ENCODE measurements at regions not wholly inside any gene's neighbourhood (a gene's known extent, or its start where the extent isn't known, plus 50 kb on each side); places are given as distances from the start of the nearest gene placed in this dataset.

DNA sequence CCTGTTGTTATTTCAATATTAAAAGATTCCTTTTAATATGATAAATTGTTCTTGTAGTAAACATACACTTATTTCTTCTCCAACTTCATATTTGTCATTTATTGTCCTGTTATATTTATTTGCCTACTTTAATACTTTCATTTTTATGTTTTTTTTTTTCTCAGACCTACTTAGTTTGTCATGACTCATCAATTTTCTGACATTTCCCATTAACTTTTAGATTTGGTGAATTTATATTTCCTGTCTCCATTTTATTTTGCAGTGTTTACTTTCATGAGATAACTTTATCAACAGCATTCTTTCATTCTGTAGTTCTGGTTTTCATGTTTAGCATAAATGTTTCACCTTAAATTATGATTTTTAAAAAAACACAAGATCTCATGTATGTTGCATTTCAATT lies 788.7 kb downstream of the EFNA5 start:
- DNase-seq (ENCODE audit: low spot score) = no peak

DNA sequence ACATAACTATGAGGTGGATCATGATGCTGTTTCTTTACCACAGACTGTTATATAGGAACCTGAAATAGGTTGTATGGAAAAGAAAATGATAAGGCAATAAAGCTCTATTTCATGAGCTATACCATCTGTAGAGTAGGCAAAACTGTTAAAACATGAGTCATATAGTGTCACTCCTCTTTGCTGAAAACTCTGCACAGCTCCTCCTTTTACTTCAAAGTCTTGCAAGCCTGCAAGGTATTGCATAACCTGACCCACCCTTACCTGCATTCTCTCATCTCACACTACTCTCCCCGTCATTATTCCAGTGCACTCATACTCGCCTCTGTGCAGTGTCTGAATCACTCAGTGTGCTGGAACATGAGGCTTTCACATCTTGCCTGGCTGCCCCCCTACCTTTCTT lies 790.1 kb downstream of the EFNA5 start:
- no peak for DNase-seq (ENCODE audit: low spot score)

DNA sequence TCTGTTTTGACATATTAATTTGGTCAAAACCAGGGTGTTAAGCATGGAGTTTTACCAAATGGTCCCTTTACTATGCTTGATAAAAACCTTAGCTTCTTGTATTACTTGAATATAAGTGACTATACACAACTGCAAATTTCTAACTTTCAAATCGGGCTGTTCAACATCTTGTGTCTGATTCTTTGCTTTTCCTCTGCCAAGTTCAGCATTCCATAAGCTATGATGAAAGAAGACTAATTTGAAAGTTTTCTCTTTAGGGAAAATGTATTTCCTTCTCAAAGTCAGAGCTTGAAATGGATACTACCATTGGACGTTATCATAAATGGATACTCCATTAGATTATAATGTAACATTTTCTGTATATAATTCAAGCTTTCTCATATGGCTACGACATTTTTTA lies 792.9 kb downstream of the EFNA5 start:
- no peak for DNase-seq (ENCODE audit: low spot score)

- no peak for DNase-seq (ENCODE audit: low spot score)
Observed at GRCh38 chr5:106876665-106877194, 794.0 kb downstream of the EFNA5 start.

- no peak for DNase-seq (ENCODE audit: low spot score)
Observed at GRCh38 chr5:106876298-106876622, 794.5 kb downstream of the EFNA5 start.

DNA sequence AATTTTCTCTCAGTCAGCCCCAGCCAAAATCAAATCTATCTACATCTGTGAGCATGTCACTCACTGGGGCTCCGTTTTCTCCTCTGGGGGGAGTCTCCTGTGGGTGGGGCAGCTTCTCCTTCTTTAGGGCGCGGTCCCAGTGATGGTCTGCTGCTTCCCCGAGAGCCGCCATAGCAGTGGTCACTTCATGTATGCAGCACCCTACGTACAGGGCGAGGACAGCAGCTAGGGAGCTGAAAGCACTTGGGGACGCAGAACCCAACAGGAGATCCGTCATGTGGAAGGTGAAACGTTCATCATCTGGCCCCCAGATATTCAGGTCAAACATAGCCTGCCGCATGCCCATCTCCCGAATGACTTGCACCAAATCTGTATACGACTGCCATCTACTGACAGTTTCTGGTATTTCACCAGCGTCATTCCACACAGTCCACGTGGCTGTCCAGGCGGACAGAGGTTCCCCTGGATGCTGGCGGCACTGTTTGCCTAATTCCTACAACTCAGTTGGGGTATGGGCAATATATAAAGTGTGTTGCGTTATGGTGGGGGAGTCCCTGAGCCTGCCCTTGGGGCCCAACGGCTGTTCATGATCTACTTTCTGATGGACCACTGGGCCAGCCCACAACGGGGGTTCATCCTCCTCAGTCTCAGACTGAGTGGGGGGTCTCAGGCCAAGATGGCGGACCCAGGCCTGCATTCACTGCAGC lies 795.0 kb downstream of the EFNA5 start:
- peak; percentile 9 for DNase-seq (ENCODE audit: low spot score)

DNA sequence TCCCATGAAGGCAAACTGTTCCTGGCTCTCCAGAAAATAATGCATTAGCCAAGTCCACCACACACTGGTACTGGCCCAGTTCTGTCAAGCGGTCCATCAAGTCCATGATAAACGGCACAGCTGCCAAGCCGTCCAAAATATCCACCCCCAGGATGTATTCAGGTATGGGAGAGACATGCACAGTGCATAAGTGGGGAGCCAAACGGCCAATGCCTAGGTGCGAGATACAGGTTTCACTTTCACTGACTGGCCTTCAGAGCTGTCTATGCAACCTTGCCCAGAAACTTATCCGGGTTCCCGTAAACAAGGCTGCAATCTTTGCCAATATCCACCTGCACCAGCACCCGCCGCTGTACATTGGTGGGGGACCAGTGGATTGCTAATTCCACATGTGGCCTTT lies 795.8 kb downstream of the EFNA5 start:
- no peak for DNase-seq (ENCODE audit: low spot score)

DNA sequence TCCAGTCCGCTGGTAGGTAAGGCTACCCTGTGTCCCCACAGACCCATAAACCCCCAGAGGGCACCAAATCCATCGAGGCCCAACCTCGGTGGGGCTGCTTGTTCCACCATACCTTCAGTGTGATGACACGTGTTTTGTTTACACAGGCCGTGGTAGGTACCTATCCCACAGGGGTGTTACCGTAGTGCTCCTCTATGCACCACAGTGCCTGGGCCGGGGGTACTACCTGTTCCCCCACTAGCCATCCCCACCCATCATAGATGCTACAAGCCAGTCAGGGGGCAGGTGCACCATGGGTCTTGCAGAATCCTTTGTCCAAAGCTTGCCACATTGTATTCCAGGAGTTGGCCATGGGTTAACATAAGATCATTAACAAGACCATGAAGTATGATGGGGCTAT lies 796.2 kb downstream of the EFNA5 start:
- DNase-seq (ENCODE audit: low spot score) = no peak

- DNase-seq (ENCODE audit: low spot score) = no peak
Observed at GRCh38 chr5:106873568-106873967, 797.2 kb downstream of the EFNA5 start.

GRCh38 chr5:106865279-106865678 lies 805.5 kb downstream of the EFNA5 start:
- no peak for DNase-seq (ENCODE audit: low spot score)

- no peak for DNase-seq (ENCODE audit: low spot score)
Observed at GRCh38 chr5:106862450-106863193, 808.1 kb downstream of the EFNA5 start.

GRCh38 chr5:106860398-106861044 lies 810.2 kb downstream of the EFNA5 start:
- DNase-seq (ENCODE audit: low spot score) = no peak

GRCh38 chr5:106858616-106859015 lies 812.1 kb downstream of the EFNA5 start:
- no peak for DNase-seq (ENCODE audit: low spot score)

GRCh38 chr5:106854922-106855321 lies 815.8 kb downstream of the EFNA5 start:
- DNase-seq (ENCODE audit: low spot score) = no peak

- no peak for DNase-seq (ENCODE audit: low spot score)
Observed at GRCh38 chr5:106854105-106854687, 816.5 kb downstream of the EFNA5 start.

- DNase-seq (ENCODE audit: low spot score) = no peak
Observed at GRCh38 chr5:106853266-106853665, 817.5 kb downstream of the EFNA5 start.

- DNase-seq (ENCODE audit: low spot score) = no peak
Observed at GRCh38 chr5:106849266-106849665, 821.5 kb downstream of the EFNA5 start.

GRCh38 chr5:106843812-106844416 lies 826.8 kb downstream of the EFNA5 start:
- DNase-seq (ENCODE audit: low spot score) = no peak

- no peak for DNase-seq (ENCODE audit: low spot score)
Observed at GRCh38 chr5:106833517-106833916, 837.2 kb downstream of the EFNA5 start.

DNA sequence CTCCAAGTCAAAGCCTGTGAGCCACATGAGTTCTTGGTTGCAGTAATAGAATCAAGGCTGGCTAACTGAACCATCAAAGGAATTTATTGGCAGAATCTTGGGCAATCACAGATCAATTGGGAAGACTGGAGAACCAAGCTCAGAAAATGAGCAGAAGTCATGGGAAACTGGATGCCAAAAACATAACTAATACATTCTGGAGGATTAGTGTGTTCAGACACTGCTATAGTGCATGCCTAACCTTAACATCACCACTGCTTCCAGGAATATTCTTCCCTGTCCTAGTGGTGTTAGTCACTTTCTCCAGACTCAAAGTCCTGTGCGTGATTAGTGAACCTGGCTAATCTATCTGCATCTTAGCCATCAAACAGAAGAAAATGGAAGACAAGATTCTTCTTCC lies 843.7 kb downstream of the EFNA5 start:
- DNase-seq (ENCODE audit: low spot score) = no peak

GRCh38 chr5:106825374-106825773 lies 845.4 kb downstream of the EFNA5 start:
- DNase-seq (ENCODE audit: low spot score) = no peak

DNA sequence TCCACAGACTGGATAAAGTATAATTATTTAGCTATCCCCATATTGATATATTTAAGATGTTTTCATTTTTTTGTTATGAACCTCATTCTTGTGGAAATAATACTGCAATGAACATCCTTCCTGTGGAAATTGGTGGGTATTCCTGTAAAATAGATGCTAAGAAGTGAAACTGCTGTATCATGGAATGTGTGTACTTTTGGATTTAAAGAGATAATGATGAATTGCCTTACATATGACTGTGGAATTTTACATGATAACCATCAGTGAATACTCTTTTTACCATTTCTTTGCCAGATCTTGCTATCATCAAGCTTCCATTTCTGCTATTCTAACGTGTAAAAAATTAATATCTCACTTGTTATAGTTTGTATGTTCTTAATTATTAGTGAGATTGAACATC lies 847.9 kb downstream of the EFNA5 start:
- DNase-seq (ENCODE audit: low spot score) = no peak

Data from hepatic stellate cell (primary cell).